ENCODE measurements at regions not wholly inside any gene's neighbourhood (a gene's known extent, or its start where the extent isn't known, plus 50 kb on each side); places are given as distances from the start of the nearest gene placed in this dataset.

- TF ChIP-seq CTCF (IDR thresholded peaks at IDR 0.05): no peak
- no peak for TF ChIP-seq POLR2A (IDR thresholded peaks at IDR 0.05)
These were observed 83.4 kb upstream of the SEMA3E start for GRCh38 chr7:83732305-83732704.

Data from right lobe of liver (tissue), 4 donors.